22Rv1 (cell line): ENCODE measurements at regions not wholly inside any gene's neighbourhood (a gene's known extent, or its start where the extent isn't known, plus 50 kb on each side); places are given as distances from the start of the nearest gene placed in this dataset.

ENCODE experiments used
- H3K27ac ChIP-seq: fragments of 450-650 bp; 2 replicates; pipeline ENCODE4 v1.5.1; 2017
- ZFX ChIP-seq: fragments of 450-650 bp; IDR thresholded peaks from 2 replicates; pipeline ENCODE4 v1.6.1; 2017; ENCODE audit warnings: antibody characterized with exemption, borderline replicate concordance
- TF ChIP-seq, protein P1 (sequence below): fragments of 450-650 bp; IDR thresholded peaks from 2 replicates; pipeline ENCODE4 v1.5.1; 2017; ENCODE audit warnings: mild to moderate bottlenecking

DNA sequence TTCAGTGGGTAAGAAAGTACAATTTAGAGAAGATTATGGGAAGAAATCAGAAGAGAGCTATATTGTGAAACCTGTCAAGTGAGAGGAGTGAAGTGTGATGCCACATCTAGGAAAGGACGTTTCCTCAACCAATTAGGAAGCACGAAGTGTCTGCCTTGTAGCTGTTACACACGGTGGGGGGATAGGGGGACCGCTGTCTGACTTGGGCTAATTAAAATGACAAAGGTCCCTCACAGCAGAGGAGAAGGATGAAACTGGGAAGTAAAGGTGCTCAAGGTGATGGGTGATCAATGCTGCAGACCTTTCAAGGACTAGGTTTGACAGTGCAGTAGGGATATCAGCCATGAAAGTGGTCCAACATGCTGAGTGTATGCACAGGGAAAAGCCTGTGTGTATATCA lies 181.1 kb upstream of the PRSS16 start:
- peak overlapping the region; percentile 74 for H3K27ac ChIP-seq
- TF ChIP-seq, protein P1, sequence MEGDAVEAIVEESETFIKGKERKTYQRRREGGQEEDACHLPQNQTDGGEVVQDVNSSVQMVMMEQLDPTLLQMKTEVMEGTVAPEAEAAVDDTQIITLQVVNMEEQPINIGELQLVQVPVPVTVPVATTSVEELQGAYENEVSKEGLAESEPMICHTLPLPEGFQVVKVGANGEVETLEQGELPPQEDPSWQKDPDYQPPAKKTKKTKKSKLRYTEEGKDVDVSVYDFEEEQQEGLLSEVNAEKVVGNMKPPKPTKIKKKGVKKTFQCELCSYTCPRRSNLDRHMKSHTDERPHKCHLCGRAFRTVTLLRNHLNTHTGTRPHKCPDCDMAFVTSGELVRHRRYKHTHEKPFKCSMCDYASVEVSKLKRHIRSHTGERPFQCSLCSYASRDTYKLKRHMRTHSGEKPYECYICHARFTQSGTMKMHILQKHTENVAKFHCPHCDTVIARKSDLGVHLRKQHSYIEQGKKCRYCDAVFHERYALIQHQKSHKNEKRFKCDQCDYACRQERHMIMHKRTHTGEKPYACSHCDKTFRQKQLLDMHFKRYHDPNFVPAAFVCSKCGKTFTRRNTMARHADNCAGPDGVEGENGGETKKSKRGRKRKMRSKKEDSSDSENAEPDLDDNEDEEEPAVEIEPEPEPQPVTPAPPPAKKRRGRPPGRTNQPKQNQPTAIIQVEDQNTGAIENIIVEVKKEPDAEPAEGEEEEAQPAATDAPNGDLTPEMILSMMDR: no peak
- TF ChIP-seq ZFX: no peak

DNA sequence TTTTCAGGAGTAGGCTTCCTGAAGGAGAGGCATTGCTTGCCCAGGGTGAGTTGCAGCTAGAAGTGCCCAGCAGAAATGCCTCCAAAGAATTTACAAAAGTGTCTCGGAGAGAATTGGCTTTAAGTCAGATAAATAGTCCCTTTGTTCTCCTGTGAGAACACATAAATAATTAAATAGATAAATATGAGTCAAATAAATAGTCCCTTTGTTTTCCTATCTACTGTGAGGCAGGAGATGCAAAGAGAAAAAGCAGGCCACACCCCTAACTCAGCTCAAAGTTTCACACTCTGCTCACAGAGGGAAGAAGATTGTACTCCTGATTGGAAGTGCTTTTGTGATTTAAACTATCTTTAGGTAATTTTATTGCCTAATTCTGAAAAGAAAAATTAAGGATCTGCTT lies 180.7 kb upstream of the PRSS16 start:
- peak overlapping the region; percentile 74 for H3K27ac ChIP-seq
- TF ChIP-seq, protein P1: no peak
- no peak for TF ChIP-seq ZFX

DNA sequence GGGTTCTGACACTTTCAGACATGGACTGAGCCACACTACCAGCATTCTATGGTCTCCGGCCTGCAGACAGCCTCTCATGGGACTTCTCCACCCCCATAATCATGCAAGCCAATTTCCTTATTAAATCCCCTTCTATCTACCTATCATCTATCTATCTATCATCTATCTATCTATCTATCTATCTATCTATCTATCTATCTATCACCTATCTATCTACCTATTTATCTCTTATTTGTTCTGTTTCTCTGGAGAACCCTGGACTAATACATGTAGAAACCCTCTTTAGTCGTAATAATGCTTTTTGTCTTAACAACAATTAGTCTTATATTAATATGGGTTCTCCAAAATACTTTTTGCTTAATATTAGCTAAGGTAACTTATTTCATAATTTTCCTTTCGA lies 174.1 kb upstream of the PRSS16 start:
- no peak overlapping the region for H3K27ac ChIP-seq
- TF ChIP-seq, protein P1: no peak
- TF ChIP-seq ZFX: no peak

DNA sequence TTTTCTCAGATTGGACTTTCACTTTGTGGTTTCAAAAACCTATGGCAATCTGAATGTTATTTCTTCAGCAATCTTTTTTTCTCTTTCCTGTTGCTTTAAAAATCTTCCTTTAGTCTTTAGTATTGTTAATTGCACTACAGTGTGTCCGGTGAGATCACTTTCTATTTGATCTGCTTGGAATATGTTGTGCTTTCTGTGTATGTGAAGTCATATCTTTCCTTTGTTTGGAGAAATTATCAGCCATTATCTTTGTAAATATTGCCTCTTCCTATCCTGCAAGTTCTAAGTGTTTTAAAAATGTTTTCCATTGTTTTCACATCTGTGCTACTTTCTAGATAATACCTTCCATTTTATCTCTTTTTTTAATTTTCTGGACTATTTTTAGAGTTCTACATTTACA lies 171.4 kb upstream of the PRSS16 start:
- H3K27ac ChIP-seq: peak overlapping the region; percentile 65
- TF ChIP-seq, protein P1: no peak
- no peak for TF ChIP-seq ZFX

DNA sequence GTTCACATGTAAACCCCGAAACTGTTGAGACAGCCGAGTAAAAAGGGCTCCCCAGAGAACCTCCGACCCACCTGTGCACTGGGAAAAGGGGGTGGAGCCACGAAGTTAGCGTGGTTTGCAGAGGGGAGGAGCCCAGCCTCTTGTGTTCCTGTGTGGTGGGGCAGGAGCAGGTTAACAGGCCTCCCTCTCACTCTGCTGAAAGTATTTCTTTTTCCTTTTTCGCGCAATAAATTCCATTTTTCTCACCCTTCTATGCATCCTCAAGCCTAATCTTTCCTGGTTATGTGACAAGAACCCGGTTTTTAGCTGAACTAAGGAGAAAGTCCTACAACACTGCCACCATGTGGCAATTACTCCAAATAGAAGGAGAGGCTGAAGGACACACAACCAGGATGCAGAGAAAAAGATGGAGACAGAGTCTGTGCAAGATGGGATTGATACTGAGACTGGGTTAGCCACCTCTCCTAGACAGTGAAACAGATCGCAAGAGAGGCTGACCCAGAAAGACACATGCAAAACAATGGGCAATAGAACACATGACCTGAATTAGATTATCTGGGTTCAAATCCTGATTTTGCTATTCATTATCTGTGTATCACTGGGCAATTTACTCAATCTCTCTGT lies 168.7 kb upstream of the PRSS16 start:
- peak overlapping the region; percentile 30 for H3K27ac ChIP-seq
- TF ChIP-seq ZFX: no peak
- TF ChIP-seq, protein P1: peak; percentile 86

DNA sequence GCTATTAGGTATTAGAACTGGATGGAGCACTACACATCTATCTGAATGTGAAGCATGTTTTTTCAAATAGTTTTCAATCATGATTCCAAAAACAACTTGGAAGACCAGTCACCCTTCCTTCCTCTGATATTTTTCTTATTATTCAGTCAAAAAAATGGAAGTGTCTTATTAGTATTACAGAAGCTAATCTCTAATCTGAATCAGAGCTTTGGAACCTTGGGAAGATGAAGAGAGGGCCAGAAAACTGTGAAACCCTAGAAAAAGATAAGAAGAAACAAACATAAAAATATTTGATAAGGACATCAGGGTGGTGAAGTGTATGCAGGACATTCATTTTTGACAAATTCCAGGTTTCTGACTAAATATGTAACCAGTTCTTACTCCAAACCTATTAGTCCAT lies 166.3 kb upstream of the PRSS16 start:
- TF ChIP-seq, protein P1: no peak
- TF ChIP-seq ZFX: no peak
- no peak overlapping the region for H3K27ac ChIP-seq

DNA sequence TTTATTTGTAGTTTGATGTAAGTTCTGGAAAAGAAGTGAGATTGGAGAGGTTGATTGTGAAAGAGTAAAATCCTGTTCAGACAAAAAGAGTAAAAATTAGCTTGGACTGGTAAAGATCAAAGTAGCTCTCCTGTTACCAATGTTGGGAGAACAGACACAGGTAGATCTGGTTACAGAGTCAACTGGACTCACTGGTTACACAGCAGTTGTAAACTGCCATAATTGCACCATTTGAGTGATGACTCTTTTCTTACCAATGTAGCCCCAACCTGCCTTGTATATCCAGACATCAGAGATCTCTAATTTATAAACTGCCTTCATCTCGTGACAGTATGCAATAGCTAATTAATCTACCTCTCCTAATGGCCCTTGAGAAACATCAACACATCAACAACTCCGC lies 165.6 kb upstream of the PRSS16 start:
- TF ChIP-seq, protein P1: no peak
- TF ChIP-seq ZFX: no peak
- H3K27ac ChIP-seq: no peak overlapping the region
